ENCODE measurements at regions not wholly inside any gene's neighbourhood (a gene's known extent, or its start where the extent isn't known, plus 50 kb on each side); places are given as distances from the start of the nearest gene placed in this dataset.

DNA sequence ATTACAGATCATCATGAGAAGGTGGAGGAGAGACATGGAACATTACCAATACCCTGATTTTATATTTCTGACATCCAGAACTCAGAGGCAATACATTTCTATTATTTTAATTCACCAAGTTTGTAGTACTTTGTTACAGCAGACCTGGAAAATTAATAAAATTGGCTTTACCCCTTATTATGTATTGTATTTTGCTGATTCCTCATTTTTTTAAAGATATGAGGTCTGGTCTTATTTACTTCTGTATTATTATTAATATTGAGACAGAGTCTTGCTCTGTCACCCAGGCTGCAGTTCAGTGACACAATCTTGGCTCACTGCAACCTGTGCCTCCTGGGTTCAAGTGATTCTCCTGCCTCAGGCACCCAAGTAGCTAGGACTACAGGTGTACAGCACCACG, 357.3 kb upstream of the TECRL start:
- Histone ChIP-seq H2AFZ (no peak overlapping the region), H3K9me2 (ENCODE audit: insufficient read depth) (no peaks in the 10 kb centered on the region), H3K4me1 (ENCODE audit: insufficient read depth) (peaks cover 9% of the 10 kb centered on the region), H4K20me1 (replicated peaks; ENCODE audit: insufficient read depth) (no peaks in the 10 kb centered on the region), H3K27me3 (ENCODE audit: insufficient read depth) (no peaks in the 10 kb centered on the region), H3K79me2 (replicated peaks; ENCODE audit: insufficient read depth) (no peaks in the 10 kb centered on the region), H3K27ac (ENCODE audit: low read depth) (no peak overlapping the region), H3K36me3 (ENCODE audit: insufficient read depth) (no peaks in the 10 kb centered on the region), H3K4me2 (no peak overlapping the region), H3K4me3 (no peak overlapping the region), H3F3A (replicated peaks; ENCODE audit: low read depth) (no peaks in the 10 kb centered on the region)
- ATAC-seq = no peak
- H3K9me3 Mint-ChIP-seq = no peaks in the 10 kb centered on the region; the same call in 2 of the 3 replicates
- peaks cover 4% of the 10 kb centered on the region for H3K36me3 Mint-ChIP-seq (ENCODE audit: low read depth)
- H3K27me3 Mint-ChIP-seq (ENCODE audit: insufficient read depth, low read depth, poor library complexity) = no peaks in the 10 kb centered on the region
- no peak overlapping the region for H3K27ac Mint-ChIP-seq
- no peak for DNase-seq (ENCODE audit: low spot score)
- H3K4me1 Mint-ChIP-seq = peaks cover 6% of the 10 kb centered on the region
- TF ChIP-seq ZNF331 (CRISPR knock-in tag; IDR thresholded peaks at IDR 0.05; ENCODE audit: low read depth) = no peak
- no peak for TF ChIP-seq POLR2AphosphoS5 (IDR thresholded peaks at IDR 0.05; ENCODE audit: low read depth)
- no peak for TF ChIP-seq EZH2 (IDR thresholded peaks at IDR 0.05; ENCODE audit: low read depth, unreplicated experiment)
- TF ChIP-seq ZNF114 (CRISPR knock-in tag; IDR thresholded peaks at IDR 0.05) = no peak
- no peak for TF ChIP-seq CREB1 (CRISPR knock-in tag; IDR thresholded peaks at IDR 0.05; ENCODE audit: low read depth)
- no peak for TF ChIP-seq EZH2phosphoT487 (IDR thresholded peaks at IDR 0.05; ENCODE audit: unreplicated experiment)
- TF ChIP-seq, protein P1, sequence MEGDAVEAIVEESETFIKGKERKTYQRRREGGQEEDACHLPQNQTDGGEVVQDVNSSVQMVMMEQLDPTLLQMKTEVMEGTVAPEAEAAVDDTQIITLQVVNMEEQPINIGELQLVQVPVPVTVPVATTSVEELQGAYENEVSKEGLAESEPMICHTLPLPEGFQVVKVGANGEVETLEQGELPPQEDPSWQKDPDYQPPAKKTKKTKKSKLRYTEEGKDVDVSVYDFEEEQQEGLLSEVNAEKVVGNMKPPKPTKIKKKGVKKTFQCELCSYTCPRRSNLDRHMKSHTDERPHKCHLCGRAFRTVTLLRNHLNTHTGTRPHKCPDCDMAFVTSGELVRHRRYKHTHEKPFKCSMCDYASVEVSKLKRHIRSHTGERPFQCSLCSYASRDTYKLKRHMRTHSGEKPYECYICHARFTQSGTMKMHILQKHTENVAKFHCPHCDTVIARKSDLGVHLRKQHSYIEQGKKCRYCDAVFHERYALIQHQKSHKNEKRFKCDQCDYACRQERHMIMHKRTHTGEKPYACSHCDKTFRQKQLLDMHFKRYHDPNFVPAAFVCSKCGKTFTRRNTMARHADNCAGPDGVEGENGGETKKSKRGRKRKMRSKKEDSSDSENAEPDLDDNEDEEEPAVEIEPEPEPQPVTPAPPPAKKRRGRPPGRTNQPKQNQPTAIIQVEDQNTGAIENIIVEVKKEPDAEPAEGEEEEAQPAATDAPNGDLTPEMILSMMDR (conservative IDR thresholded peaks at IDR 0.05; ENCODE audit: low read depth in 2 of 2) = no peak
- TF ChIP-seq, protein P2, sequence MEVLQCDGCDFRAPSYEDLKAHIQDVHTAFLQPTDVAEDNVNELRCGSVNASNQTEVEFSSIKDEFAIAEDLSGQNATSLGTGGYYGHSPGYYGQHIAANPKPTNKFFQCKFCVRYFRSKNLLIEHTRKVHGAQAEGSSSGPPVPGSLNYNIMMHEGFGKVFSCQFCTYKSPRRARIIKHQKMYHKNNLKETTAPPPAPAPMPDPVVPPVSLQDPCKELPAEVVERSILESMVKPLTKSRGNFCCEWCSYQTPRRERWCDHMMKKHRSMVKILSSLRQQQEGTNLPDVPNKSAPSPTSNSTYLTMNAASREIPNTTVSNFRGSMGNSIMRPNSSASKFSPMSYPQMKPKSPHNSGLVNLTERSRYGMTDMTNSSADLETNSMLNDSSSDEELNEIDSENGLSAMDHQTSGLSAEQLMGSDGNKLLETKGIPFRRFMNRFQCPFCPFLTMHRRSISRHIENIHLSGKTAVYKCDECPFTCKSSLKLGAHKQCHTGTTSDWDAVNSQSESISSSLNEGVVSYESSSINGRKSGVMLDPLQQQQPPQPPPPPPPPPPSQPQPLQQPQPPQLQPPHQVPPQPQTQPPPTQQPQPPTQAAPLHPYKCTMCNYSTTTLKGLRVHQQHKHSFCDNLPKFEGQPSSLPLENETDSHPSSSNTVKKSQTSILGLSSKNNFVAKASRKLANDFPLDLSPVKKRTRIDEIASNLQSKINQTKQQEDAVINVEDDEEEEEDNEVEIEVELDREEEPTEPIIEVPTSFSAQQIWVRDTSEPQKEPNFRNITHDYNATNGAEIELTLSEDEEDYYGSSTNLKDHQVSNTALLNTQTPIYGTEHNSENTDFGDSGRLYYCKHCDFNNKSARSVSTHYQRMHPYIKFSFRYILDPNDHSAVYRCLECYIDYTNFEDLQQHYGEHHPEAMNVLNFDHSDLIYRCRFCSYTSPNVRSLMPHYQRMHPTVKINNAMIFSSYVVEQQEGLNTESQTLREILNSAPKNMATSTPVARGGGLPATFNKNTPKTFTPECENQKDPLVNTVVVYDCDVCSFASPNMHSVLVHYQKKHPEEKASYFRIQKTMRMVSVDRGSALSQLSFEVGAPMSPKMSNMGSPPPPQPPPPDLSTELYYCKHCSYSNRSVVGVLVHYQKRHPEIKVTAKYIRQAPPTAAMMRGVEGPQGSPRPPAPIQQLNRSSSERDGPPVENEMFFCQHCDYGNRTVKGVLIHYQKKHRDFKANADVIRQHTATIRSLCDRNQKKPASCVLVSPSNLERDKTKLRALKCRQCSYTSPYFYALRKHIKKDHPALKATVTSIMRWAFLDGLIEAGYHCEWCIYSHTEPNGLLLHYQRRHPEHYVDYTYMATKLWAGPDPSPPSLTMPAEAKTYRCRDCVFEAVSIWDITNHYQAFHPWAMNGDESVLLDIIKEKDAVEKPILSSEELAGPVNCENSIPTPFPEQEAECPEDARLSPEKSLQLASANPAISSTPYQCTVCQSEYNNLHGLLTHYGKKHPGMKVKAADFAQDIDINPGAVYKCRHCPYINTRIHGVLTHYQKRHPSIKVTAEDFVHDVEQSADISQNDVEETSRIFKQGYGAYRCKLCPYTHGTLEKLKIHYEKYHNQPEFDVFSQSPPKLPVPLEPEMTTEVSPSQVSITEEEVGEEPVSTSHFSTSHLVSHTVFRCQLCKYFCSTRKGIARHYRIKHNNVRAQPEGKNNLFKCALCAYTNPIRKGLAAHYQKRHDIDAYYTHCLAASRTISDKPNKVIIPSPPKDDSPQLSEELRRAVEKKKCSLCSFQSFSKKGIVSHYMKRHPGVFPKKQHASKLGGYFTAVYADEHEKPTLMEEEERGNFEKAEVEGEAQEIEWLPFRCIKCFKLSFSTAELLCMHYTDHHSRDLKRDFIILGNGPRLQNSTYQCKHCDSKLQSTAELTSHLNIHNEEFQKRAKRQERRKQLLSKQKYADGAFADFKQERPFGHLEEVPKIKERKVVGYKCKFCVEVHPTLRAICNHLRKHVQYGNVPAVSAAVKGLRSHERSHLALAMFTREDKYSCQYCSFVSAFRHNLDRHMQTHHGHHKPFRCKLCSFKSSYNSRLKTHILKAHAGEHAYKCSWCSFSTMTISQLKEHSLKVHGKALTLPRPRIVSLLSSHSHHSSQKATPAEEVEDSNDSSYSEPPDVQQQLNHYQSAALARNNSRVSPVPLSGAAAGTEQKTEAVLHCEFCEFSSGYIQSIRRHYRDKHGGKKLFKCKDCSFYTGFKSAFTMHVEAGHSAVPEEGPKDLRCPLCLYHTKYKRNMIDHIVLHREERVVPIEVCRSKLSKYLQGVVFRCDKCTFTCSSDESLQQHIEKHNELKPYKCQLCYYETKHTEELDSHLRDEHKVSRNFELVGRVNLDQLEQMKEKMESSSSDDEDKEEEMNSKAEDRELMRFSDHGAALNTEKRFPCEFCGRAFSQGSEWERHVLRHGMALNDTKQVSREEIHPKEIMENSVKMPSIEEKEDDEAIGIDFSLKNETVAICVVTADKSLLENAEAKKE (CRISPR knock-in tag; IDR thresholded peaks at IDR 0.05) = no peak
- no peak for TF ChIP-seq JUNB (IDR thresholded peaks at IDR 0.05; ENCODE audit: unreplicated experiment)
- TF ChIP-seq NANOG (IDR thresholded peaks at IDR 0.05; ENCODE audit: borderline replicate concordance) = no peak
- no peak for TF ChIP-seq STAT1 (IDR thresholded peaks at IDR 0.05; ENCODE audit: unreplicated experiment)
- TF ChIP-seq, protein P3, sequence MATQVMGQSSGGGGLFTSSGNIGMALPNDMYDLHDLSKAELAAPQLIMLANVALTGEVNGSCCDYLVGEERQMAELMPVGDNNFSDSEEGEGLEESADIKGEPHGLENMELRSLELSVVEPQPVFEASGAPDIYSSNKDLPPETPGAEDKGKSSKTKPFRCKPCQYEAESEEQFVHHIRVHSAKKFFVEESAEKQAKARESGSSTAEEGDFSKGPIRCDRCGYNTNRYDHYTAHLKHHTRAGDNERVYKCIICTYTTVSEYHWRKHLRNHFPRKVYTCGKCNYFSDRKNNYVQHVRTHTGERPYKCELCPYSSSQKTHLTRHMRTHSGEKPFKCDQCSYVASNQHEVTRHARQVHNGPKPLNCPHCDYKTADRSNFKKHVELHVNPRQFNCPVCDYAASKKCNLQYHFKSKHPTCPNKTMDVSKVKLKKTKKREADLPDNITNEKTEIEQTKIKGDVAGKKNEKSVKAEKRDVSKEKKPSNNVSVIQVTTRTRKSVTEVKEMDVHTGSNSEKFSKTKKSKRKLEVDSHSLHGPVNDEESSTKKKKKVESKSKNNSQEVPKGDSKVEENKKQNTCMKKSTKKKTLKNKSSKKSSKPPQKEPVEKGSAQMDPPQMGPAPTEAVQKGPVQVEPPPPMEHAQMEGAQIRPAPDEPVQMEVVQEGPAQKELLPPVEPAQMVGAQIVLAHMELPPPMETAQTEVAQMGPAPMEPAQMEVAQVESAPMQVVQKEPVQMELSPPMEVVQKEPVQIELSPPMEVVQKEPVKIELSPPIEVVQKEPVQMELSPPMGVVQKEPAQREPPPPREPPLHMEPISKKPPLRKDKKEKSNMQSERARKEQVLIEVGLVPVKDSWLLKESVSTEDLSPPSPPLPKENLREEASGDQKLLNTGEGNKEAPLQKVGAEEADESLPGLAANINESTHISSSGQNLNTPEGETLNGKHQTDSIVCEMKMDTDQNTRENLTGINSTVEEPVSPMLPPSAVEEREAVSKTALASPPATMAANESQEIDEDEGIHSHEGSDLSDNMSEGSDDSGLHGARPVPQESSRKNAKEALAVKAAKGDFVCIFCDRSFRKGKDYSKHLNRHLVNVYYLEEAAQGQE (IDR thresholded peaks at IDR 0.05; ENCODE audit: unreplicated experiment) = no peak
- TF ChIP-seq, protein P4, sequence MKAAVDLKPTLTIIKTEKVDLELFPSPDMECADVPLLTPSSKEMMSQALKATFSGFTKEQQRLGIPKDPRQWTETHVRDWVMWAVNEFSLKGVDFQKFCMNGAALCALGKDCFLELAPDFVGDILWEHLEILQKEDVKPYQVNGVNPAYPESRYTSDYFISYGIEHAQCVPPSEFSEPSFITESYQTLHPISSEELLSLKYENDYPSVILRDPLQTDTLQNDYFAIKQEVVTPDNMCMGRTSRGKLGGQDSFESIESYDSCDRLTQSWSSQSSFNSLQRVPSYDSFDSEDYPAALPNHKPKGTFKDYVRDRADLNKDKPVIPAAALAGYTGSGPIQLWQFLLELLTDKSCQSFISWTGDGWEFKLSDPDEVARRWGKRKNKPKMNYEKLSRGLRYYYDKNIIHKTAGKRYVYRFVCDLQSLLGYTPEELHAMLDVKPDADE (IDR thresholded peaks at IDR 0.05) = no peak
- no peak overlapping the region for H3K4me3 Mint-ChIP-seq

All from GM23338 (cell line).